ENCODE measurements at regions not wholly inside any gene's neighbourhood (a gene's known extent, or its start where the extent isn't known, plus 50 kb on each side); places are given as distances from the start of the nearest gene placed in this dataset.

DNA sequence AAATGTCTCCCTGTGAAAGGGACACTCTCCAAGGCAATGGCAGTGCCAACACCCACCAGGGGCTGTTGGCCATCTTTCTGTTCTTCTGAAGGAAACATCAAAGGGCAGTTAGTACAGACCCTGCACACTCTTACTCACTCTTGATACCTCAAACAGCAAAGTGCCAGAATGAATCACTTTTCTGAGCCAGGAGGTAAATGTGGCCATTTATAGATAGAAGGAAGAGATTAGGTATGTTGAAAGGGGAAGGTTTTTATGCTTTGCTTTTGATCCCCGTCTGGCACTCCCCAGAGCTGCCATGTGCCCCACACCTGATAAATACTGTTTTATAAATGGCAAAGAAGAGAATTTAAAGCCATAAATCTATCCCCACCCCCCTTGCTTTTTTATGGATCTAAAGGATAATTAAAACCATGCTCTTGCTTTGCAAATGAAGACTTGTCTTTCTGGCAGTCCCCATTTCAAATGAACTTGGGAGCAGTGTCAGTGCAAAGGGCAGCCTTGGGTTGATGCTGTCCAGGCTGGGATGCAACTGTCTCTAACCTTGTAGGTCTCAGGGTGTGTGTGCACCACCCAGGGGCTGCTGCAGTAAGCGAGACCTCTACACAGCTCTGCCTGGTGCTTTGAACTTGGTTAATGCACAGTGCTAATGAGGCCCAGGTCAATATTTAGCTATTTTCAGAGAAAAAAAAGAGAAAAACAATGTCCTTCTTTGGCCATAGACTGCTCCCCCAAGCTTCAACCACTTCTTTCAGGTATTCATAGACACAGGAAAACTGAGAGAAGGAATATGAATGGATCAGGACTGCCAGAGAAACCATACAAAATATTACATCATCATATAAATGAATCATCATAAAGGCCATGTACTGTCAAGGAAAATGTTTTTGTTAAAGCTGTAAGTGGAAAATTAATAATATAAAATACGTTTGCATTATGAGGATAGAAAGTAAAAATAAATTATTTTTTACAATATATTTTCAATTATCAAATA, 207.5 kb downstream of the ETS1 start:
- Histone ChIP-seq H3K79me2 (replicated peaks; ENCODE audit: insufficient read depth, low read length) (no peaks in the 10 kb centered on the region), H3K36me3 (ENCODE audit: insufficient read depth, low read length) (no peaks in the 10 kb centered on the region), H3K4me3 (ENCODE audit: low read length) (no peak overlapping the region), H3K9ac (ENCODE audit: low read length) (no peak overlapping the region), H3K27ac (ENCODE audit: low read length) (no peak overlapping the region), H3K9me2 (ENCODE audit: insufficient read depth, low read length) (no peaks in the 10 kb centered on the region), H3K9me3 (ENCODE audit: low read length) (no peaks in the 10 kb centered on the region), H2AFZ (ENCODE audit: low read depth, low read length) (no peak overlapping the region), H3F3A (ENCODE audit: insufficient read depth, low read length, poor library complexity, severe bottlenecking) (no peaks in the 10 kb centered on the region), H3K27me3 (ENCODE audit: insufficient read depth, low read depth, low read length) (no peaks in the 10 kb centered on the region), H4K20me1 (ENCODE audit: insufficient read depth) (no peaks in the 10 kb centered on the region), H3K4me2 (ENCODE audit: low read length) (no peak overlapping the region)
- TF ChIP-seq RAD21 (conservative IDR thresholded peaks at IDR 0.05): no peak
- no peak for TF ChIP-seq SMC3 (conservative IDR thresholded peaks at IDR 0.05; ENCODE audit: poor library complexity)
- TF ChIP-seq TAF1 (IDR thresholded peaks at IDR 0.05; ENCODE audit: low read depth): no peak

- Histone ChIP-seq H3K9me2 (ENCODE audit: insufficient read depth, low read length) (no peaks in the 10 kb centered on the region), H2AFZ (ENCODE audit: low read depth, low read length) (no peak overlapping the region), H3K9me3 (ENCODE audit: low read length) (no peaks in the 10 kb centered on the region), H3K79me2 (replicated peaks; ENCODE audit: insufficient read depth, low read length) (no peaks in the 10 kb centered on the region), H3K27ac (ENCODE audit: low read length) (no peak overlapping the region), H3K4me2 (ENCODE audit: low read length) (no peak overlapping the region), H3K4me3 (ENCODE audit: low read length) (no peak overlapping the region), H3K36me3 (ENCODE audit: insufficient read depth, low read length) (no peaks in the 10 kb centered on the region), H3K27me3 (ENCODE audit: insufficient read depth, low read depth, low read length) (no peaks in the 10 kb centered on the region), H3F3A (ENCODE audit: insufficient read depth, low read length, poor library complexity, severe bottlenecking) (no peaks in the 10 kb centered on the region), H3K9ac (ENCODE audit: low read length) (no peak overlapping the region), H4K20me1 (ENCODE audit: insufficient read depth) (no peaks in the 10 kb centered on the region)
- no peak for TF ChIP-seq SMC3 (conservative IDR thresholded peaks at IDR 0.05; ENCODE audit: poor library complexity)
- no peak for TF ChIP-seq CTCF (IDR thresholded peaks at IDR 0.05; ENCODE audit: poor library complexity, severe bottlenecking)
- no peak for TF ChIP-seq EP300 (conservative IDR thresholded peaks at IDR 0.05; ENCODE audit: poor library complexity, severe bottlenecking)
Measured at GRCh38 chr11:128375961-128376360, 211.4 kb downstream of the ETS1 start.

- Histone ChIP-seq H3K9ac (ENCODE audit: low read length) (no peak overlapping the region), H3K9me2 (ENCODE audit: insufficient read depth, low read length) (no peaks in the 10 kb centered on the region), H3K4me3 (ENCODE audit: low read length) (no peak overlapping the region), H3K9me3 (ENCODE audit: low read length) (no peaks in the 10 kb centered on the region), H4K20me1 (ENCODE audit: insufficient read depth) (no peaks in the 10 kb centered on the region), H3K4me2 (ENCODE audit: low read length) (no peak overlapping the region), H3K27ac (ENCODE audit: low read length) (no peak overlapping the region), H3K27me3 (ENCODE audit: insufficient read depth, low read depth, low read length) (no peaks in the 10 kb centered on the region), H3K36me3 (ENCODE audit: insufficient read depth, low read length) (no peaks in the 10 kb centered on the region), H3K79me2 (replicated peaks; ENCODE audit: insufficient read depth, low read length) (no peaks in the 10 kb centered on the region), H2AFZ (ENCODE audit: low read depth, low read length) (no peak overlapping the region), H3F3A (ENCODE audit: insufficient read depth, low read length, poor library complexity, severe bottlenecking) (no peaks in the 10 kb centered on the region)
- TF ChIP-seq, protein P1, sequence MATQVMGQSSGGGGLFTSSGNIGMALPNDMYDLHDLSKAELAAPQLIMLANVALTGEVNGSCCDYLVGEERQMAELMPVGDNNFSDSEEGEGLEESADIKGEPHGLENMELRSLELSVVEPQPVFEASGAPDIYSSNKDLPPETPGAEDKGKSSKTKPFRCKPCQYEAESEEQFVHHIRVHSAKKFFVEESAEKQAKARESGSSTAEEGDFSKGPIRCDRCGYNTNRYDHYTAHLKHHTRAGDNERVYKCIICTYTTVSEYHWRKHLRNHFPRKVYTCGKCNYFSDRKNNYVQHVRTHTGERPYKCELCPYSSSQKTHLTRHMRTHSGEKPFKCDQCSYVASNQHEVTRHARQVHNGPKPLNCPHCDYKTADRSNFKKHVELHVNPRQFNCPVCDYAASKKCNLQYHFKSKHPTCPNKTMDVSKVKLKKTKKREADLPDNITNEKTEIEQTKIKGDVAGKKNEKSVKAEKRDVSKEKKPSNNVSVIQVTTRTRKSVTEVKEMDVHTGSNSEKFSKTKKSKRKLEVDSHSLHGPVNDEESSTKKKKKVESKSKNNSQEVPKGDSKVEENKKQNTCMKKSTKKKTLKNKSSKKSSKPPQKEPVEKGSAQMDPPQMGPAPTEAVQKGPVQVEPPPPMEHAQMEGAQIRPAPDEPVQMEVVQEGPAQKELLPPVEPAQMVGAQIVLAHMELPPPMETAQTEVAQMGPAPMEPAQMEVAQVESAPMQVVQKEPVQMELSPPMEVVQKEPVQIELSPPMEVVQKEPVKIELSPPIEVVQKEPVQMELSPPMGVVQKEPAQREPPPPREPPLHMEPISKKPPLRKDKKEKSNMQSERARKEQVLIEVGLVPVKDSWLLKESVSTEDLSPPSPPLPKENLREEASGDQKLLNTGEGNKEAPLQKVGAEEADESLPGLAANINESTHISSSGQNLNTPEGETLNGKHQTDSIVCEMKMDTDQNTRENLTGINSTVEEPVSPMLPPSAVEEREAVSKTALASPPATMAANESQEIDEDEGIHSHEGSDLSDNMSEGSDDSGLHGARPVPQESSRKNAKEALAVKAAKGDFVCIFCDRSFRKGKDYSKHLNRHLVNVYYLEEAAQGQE (IDR thresholded peaks at IDR 0.05; ENCODE audit: borderline replicate concordance): no peak
Measured at GRCh38 chr11:128374026-128374425, 213.3 kb downstream of the ETS1 start.
